Activated CD4-positive, CD25-positive, alpha-beta regulatory T cell treated with anti-CD3 and anti-CD28 coated beads, Interleukin-2, amount 50 U/mL, for 24 hours (primary cell): ENCODE measurements at regions not wholly inside any gene's neighbourhood (a gene's known extent, or its start where the extent isn't known, plus 50 kb on each side); places are given as distances from the start of the nearest gene placed in this dataset.
"Not testable (repeated sequence)": the region's sequence is repeated elsewhere in the genome, so short reads cannot be mapped to it uniquely, and the experiment has no call there.

ENCODE experiments used
- ATAC-seq, 2 donors: fragments of 150-1000 bp; cut with Tn5 transposase; one replicate each; pipeline ENCODE4 v1.10.0; 2021; ENCODE audit warnings: mild to moderate bottlenecking in 1 of 2, moderate library complexity in 1 of 2

- ATAC-seq: not testable (repeated sequence)
Observed at GRCh38 chr17:20387549-20387948, 79.8 kb downstream of the LGALS9B start.

- peak in 1 of 2 donors; percentile 35 for ATAC-seq
Observed at GRCh38 chr17:20381358-20382300, 85.7 kb downstream of the LGALS9B start.

- ATAC-seq: not testable (repeated sequence)
Observed at GRCh38 chr17:20380625-20381024, 86.7 kb downstream of the LGALS9B start.

GRCh38 chr17:20379251-20379650 lies 88.1 kb downstream of the LGALS9B start:
- ATAC-seq: not testable (repeated sequence)

GRCh38 chr17:20376642-20377041 lies 90.7 kb downstream of the LGALS9B start:
- not testable (repeated sequence) for ATAC-seq

GRCh38 chr17:20375745-20376144 lies 91.6 kb downstream of the LGALS9B start:
- ATAC-seq: not testable (repeated sequence)
